PC-3 (cell line): ENCODE measurements at regions not wholly inside any gene's neighbourhood (a gene's known extent, or its start where the extent isn't known, plus 50 kb on each side); places are given as distances from the start of the nearest gene placed in this dataset.

ENCODE experiments used
- ATAC-seq: fragments of 200-7000 bp; cut with Tn5 transposase; 2 replicates; pipeline ENCODE4 v1.9.1; 2020; ENCODE audit warnings: mild to moderate bottlenecking, moderate library complexity
- BruUV-seq: library from RNA; stranded (reverse); fragments of 400-500 nt; replicated peaks from 2 replicates; lab custom pipeline; 2021; lab: Mats Ljungman, UMichigan
- CTCF ChIA-PET: fragments of 300-600 bp; sonication (Branson Sonifier 250); formaldehyde crosslinking; loops from one replicate; lab custom pipeline; 2022; ENCODE audit warnings: antibody characterized with exemption; lab: Charles Lee
- POLR2A ChIA-PET: fragments of 300-600 bp; sonication (Branson Sonifier 250); formaldehyde crosslinking; loops from one replicate; lab custom pipeline; 2022; ENCODE audit warnings: antibody characterized with exemption; ENCODE audit not compliant: unreplicated experiment; lab: Charles Lee
- DNase-seq: peaks from one replicate; pipeline ENCODE4 v3.0.0-alpha.2; 2015
- H2AFZ ChIP-seq: fragments of 300-600 bp; sonication (generic); 2 replicates; pipeline ENCODE4 v1.6.0; 2016; ENCODE audit warnings: antibody characterized with exemption, low read length
- H3F3A ChIP-seq: fragments of 300-600 bp; sonication (generic); one replicate; pipeline ENCODE4 v1.6.0; 2017; ENCODE audit warnings: antibody characterized with exemption, low read length, control low read depth, mild to moderate bottlenecking; ENCODE audit not compliant: unreplicated experiment
- H3K27ac ChIP-seq: fragments of 300-600 bp; sonication (generic); 2 replicates; pipeline ENCODE4 v1.5.1; 2016; ENCODE audit warnings: mild to moderate bottlenecking, low read length
- H3K27me3 ChIP-seq: fragments of 300-600 bp; sonication (generic); 2 replicates; pipeline ENCODE4 v1.6.1; 2016; ENCODE audit warnings: low read length, mixed read lengths
- H3K36me3 ChIP-seq: fragments of 300-600 bp; sonication (generic); 2 replicates; pipeline ENCODE4 v1.6.1; 2016; ENCODE audit warnings: low read depth, mixed run types, low read length, mixed read lengths
- H3K4me1 ChIP-seq: fragments of 300-600 bp; sonication (generic); 2 replicates; pipeline ENCODE4 v1.5.1; 2016; ENCODE audit warnings: low read length; ENCODE audit not compliant: insufficient read depth
- H3K4me2 ChIP-seq: fragments of 300-600 bp; sonication (generic); 2 replicates; pipeline ENCODE4 v1.6.0; 2016; ENCODE audit warnings: low read length
- H3K4me3 ChIP-seq: fragments of 300-600 bp; sonication (generic); 2 replicates; pipeline ENCODE4 v1.5.1; 2016; ENCODE audit warnings: mild to moderate bottlenecking, low read length, mixed read lengths
- H3K79me2 ChIP-seq: fragments of 300-600 bp; sonication (generic); 2 replicates; pipeline ENCODE4 v1.6.1; 2017; ENCODE audit warnings: low read length, mixed read lengths
- H3K9ac ChIP-seq: fragments of 300-600 bp; sonication (generic); 2 replicates; pipeline ENCODE4 v1.6.0; 2016; ENCODE audit warnings: mild to moderate bottlenecking, low read length
- H3K9me2 ChIP-seq: fragments of 300-600 bp; sonication (generic); replicated peaks from 2 replicates; pipeline ENCODE4 v1.6.1; 2016; ENCODE audit warnings: mixed run types, low read length, mixed read lengths
- H3K9me3 ChIP-seq: fragments of 300-600 bp; sonication (generic); 2 replicates; pipeline ENCODE4 v1.6.1; 2016; ENCODE audit warnings: low read length, mixed read lengths
- H4K20me1 ChIP-seq: fragments of 300-600 bp; sonication (generic); 2 replicates; pipeline ENCODE4 v1.6.1; 2016; ENCODE audit warnings: low read length, mixed read lengths
- CTCF ChIP-seq: fragments of 300-600 bp; sonication (generic); conservative IDR thresholded peaks from 2 replicates; pipeline ENCODE4 v1.5.1; 2017; ENCODE audit warnings: antibody characterized with exemption, low read depth, mild to moderate bottlenecking, low read length
- EZH2 ChIP-seq: fragments of 300-600 bp; sonication (generic); IDR thresholded peaks from one replicate; pipeline ENCODE4 v1.6.1; 2017; ENCODE audit warnings: antibody characterized with exemption, mild to moderate bottlenecking, low read length; ENCODE audit not compliant: unreplicated experiment
- EZH2phosphoT487 ChIP-seq: fragments of 300-600 bp; sonication (generic); IDR thresholded peaks from 2 replicates; pipeline ENCODE4 v1.6.1; 2018; ENCODE audit warnings: mild to moderate bottlenecking, antibody characterized with exemption, low read length, borderline replicate concordance
- intact Hi-C: fragments of 100-400 bp; cut with micrococcal nuclease; formaldehyde crosslinking; loops from 2 replicates; pipeline ENCODE4 v1.9.0; 2023

GRCh38 chr13:24075137-24075975 lies 85.2 kb upstream of the SPATA13 start:
- BruUV-seq, result no TSS peak
- H2AFZ ChIP-seq, result peak overlapping the region; percentile 57; the same call in 1 of the 2 replicates

GRCh38 chr13:24076109-24076508 lies 84.4 kb upstream of the SPATA13 start:
- H2AFZ ChIP-seq, result peak overlapping the region; percentile 59
- ChIA-PET CTCF (no interaction called here), POLR2A (interaction anchor here (0.6 kb wide), 2 partner anchors 85 to 622 kb away, joined by 4 read pairs; partner anchors contain the start of gene SPATA13)
- BruUV-seq, result no TSS peak
- ATAC-seq, result no peak
- H3K27ac ChIP-seq, result peak overlapping the region; percentile 89
- no peaks in the 10 kb centered on the region for H3K79me2 ChIP-seq
- no peaks in the 10 kb centered on the region for H3K9me2 ChIP-seq
- H3K9me3 ChIP-seq, result no peaks in the 10 kb centered on the region
- TF ChIP-seq CTCF (no peak), EZH2phosphoT487 (no peak), EZH2 (no peak)
- H3K27me3 ChIP-seq, result no peaks in the 10 kb centered on the region
- H3K4me3 ChIP-seq, result no peak overlapping the region
- no peak overlapping the region for H3K9ac ChIP-seq
- H4K20me1 ChIP-seq, result no peaks in the 10 kb centered on the region
- DNase-seq, result peak; percentile 13
- H3K4me1 ChIP-seq, result peaks cover 34% of the 10 kb centered on the region
- H3F3A ChIP-seq, result peaks cover 14% of the 10 kb centered on the region
- no peaks in the 10 kb centered on the region for H3K36me3 ChIP-seq
- peak overlapping the region; percentile 53 for H3K4me2 ChIP-seq
- intact Hi-C loops, result no loop called here

More at GRCh38 chr13:24075137-24075975, 85.2 kb upstream of the SPATA13 start:
- intact Hi-C loops, result loop anchor here (1.0 to 2.0 kb wide), 3 partner anchors 23 to 85 kb away; partner anchors contain the start of gene SPATA13
- H3K36me3 ChIP-seq, result no peaks in the 10 kb centered on the region
- no peaks in the 10 kb centered on the region for H3K9me2 ChIP-seq
- no peaks in the 10 kb centered on the region for H3K79me2 ChIP-seq
- peaks cover 14% of the 10 kb centered on the region for H3F3A ChIP-seq
- no peak overlapping the region for H3K4me3 ChIP-seq
- H3K9ac ChIP-seq, result peak overlapping the region; percentile 58
- H3K27me3 ChIP-seq, result no peaks in the 10 kb centered on the region
- peak overlapping the region; percentile 53 for H3K4me2 ChIP-seq
- ChIA-PET POLR2A (interaction anchor here (0.6 kb wide), 1 partner anchor 85 kb away, joined by 3 read pairs; no protein-coding TSS in a partner anchor), CTCF (no interaction called here)
- ATAC-seq (peak; percentile 61), DNase-seq (peak; percentile 69)
- TF ChIP-seq CTCF, result no peak
- TF ChIP-seq EZH2, result no peak
- no peak for TF ChIP-seq EZH2phosphoT487
- peaks cover 37% of the 10 kb centered on the region for H3K4me1 ChIP-seq
- no peaks in the 10 kb centered on the region for H4K20me1 ChIP-seq
- peak overlapping the region; percentile 89 for H3K27ac ChIP-seq
- no peaks in the 10 kb centered on the region for H3K9me3 ChIP-seq

- H4K20me1 ChIP-seq, result no peaks in the 10 kb centered on the region
- TF ChIP-seq EZH2, result no peak
- no peak for TF ChIP-seq EZH2phosphoT487
- no peak for TF ChIP-seq CTCF
- H3K4me1 ChIP-seq, result peaks cover 29% of the 10 kb centered on the region
- BruUV-seq, result no TSS peak
- no peak overlapping the region for H3K9ac ChIP-seq
- DNase-seq (no peak), ATAC-seq (no peak)
- no peaks in the 10 kb centered on the region for H3K9me2 ChIP-seq
- H3K9me3 ChIP-seq, result no peaks in the 10 kb centered on the region
- peak overlapping the region; percentile 59 for H2AFZ ChIP-seq
- peaks cover 14% of the 10 kb centered on the region for H3F3A ChIP-seq
- intact Hi-C loops, result no loop called here
- ChIA-PET CTCF (no interaction called here), POLR2A (no interaction called here)
- peak overlapping the region; percentile 53 for H3K4me2 ChIP-seq
- no peaks in the 10 kb centered on the region for H3K27me3 ChIP-seq
- no peaks in the 10 kb centered on the region for H3K79me2 ChIP-seq
- H3K4me3 ChIP-seq, result no peak overlapping the region
- H3K27ac ChIP-seq, result no peak overlapping the region
- H3K36me3 ChIP-seq, result no peaks in the 10 kb centered on the region
Observed at GRCh38 chr13:24076636-24077035, 83.9 kb upstream of the SPATA13 start.
